ENCODE measurements at regions not wholly inside any gene's neighbourhood (a gene's known extent, or its start where the extent isn't known, plus 50 kb on each side); places are given as distances from the start of the nearest gene placed in this dataset.

DNA sequence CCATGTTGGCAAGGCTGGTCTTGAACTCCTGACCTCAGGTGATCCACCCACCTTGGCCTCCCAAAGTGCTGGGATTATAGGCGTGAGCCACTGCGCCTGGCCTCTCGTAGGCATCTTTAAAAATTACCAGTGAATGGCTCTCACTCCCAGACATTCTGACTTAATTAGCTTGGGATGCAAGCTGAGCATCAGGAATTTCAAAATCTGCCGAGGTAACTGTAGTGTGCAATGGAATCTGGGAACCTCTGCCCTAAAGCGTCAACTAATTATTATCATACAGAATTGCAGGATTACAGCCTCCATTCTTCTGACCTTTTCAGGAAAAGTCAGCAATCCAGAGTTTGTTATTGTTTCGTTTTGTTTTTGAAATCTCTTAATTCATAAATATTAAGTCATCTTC, 213.4 kb upstream of the DMAC1 start:
- no peak for TF ChIP-seq EZH2phosphoT487 (IDR thresholded peaks at IDR 0.05; ENCODE audit: insufficient read depth, low read depth)
- TF ChIP-seq EZH2 (IDR thresholded peaks at IDR 0.05; ENCODE audit: insufficient read depth, poor library complexity, severe bottlenecking), result no peak
